ENCODE measurements at regions not wholly inside any gene's neighbourhood (a gene's known extent, or its start where the extent isn't known, plus 50 kb on each side); places are given as distances from the start of the nearest gene placed in this dataset.
A peak's percentile ranks its signal among the peaks of the same experiment; 100 is the strongest.

- ChIA-PET CTCF (interaction anchor here (0.9 to 1.4 kb wide), 3 partner anchors 14 to 115 kb away, joined by 3 to 4 read pairs (median 3); no protein-coding TSS in a partner anchor), POLR2A (interaction anchor here (1.0 to 1.3 kb wide), 2 partner anchors 14 to 52 kb away, joined by 3 read pairs; no protein-coding TSS in a partner anchor)
- H3K9me3 Mint-ChIP-seq = no peaks in the 10 kb centered on the region
- peaks cover 22% of the 10 kb centered on the region for H3K4me1 Mint-ChIP-seq (ENCODE audit: low read depth)
- no peak overlapping the region for H3K4me3 Mint-ChIP-seq
- no peaks in the 10 kb centered on the region for H3K36me3 Mint-ChIP-seq
- DNase-seq = no peak
- H3K27me3 Mint-ChIP-seq = peaks cover 13% of the 10 kb centered on the region
- intact Hi-C loops (cut with micrococcal nuclease) = loop anchor here (1.0 to 5.0 kb wide), 2 partner anchors 14 to 101 kb away; no protein-coding TSS in a partner anchor
- H3K27ac Mint-ChIP-seq = no peak overlapping the region
Observed at GRCh38 chr6:16851758-16852157, 90.5 kb upstream of the ATXN1 start.

GRCh38 chr6:16851044-16851540 lies 89.8 kb upstream of the ATXN1 start:
- no peak for DNase-seq
- ChIA-PET POLR2A (interaction anchor here (1.0 kb wide), 1 partner anchor 14 kb away, joined by 3 read pairs; no protein-coding TSS in a partner anchor), CTCF (no interaction called here)
- intact Hi-C loops (cut with micrococcal nuclease) = loop anchor here (1.0 to 5.0 kb wide), 2 partner anchors 14 to 101 kb away; no protein-coding TSS in a partner anchor
- Mint-ChIP-seq H3K27ac (no peak overlapping the region), H3K4me1 (ENCODE audit: low read depth) (peaks cover 22% of the 10 kb centered on the region), H3K9me3 (no peaks in the 10 kb centered on the region), H3K4me3 (no peak overlapping the region), H3K27me3 (peaks cover 13% of the 10 kb centered on the region), H3K36me3 (no peaks in the 10 kb centered on the region)

GRCh38 chr6:16850681-16851026 lies 89.4 kb upstream of the ATXN1 start:
- no peak for DNase-seq
- Mint-ChIP-seq H3K4me3 (no peak overlapping the region), H3K9me3 (no peaks in the 10 kb centered on the region), H3K4me1 (ENCODE audit: low read depth) (peaks cover 22% of the 10 kb centered on the region), H3K36me3 (no peaks in the 10 kb centered on the region), H3K27me3 (peaks cover 13% of the 10 kb centered on the region), H3K27ac (no peak overlapping the region)
- intact Hi-C loops (cut with micrococcal nuclease) = loop anchor here (1.0 to 5.0 kb wide), 2 partner anchors 13 to 102 kb away; no protein-coding TSS in a partner anchor
- POLR2A ChIA-PET = no interaction called here
- CTCF ChIA-PET = no interaction called here

GRCh38 chr6:16849988-16850680 lies 88.9 kb upstream of the ATXN1 start:
- H3K36me3 Mint-ChIP-seq = no peaks in the 10 kb centered on the region
- DNase-seq = no peak
- H3K27ac Mint-ChIP-seq = no peak overlapping the region
- H3K4me1 Mint-ChIP-seq (ENCODE audit: low read depth) = peaks cover 22% of the 10 kb centered on the region
- H3K27me3 Mint-ChIP-seq = peaks cover 13% of the 10 kb centered on the region
- H3K9me3 Mint-ChIP-seq = no peaks in the 10 kb centered on the region
- POLR2A ChIA-PET = no interaction called here
- CTCF ChIA-PET = no interaction called here
- H3K4me3 Mint-ChIP-seq = no peak overlapping the region
- intact Hi-C loops (cut with micrococcal nuclease) = loop anchor here (5.0 kb wide), 1 partner anchor 102 kb away; no protein-coding TSS in a partner anchor

GRCh38 chr6:16849280-16849987 lies 88.2 kb upstream of the ATXN1 start:
- ChIA-PET POLR2A (no interaction called here), CTCF (no interaction called here)
- intact Hi-C loops (cut with micrococcal nuclease) = no loop called here
- H3K27ac Mint-ChIP-seq = no peak overlapping the region
- H3K4me3 Mint-ChIP-seq = no peak overlapping the region
- no peaks in the 10 kb centered on the region for H3K36me3 Mint-ChIP-seq
- peaks cover 22% of the 10 kb centered on the region for H3K4me1 Mint-ChIP-seq (ENCODE audit: low read depth)
- H3K9me3 Mint-ChIP-seq = no peaks in the 10 kb centered on the region
- no peak for DNase-seq
- peaks cover 14% of the 10 kb centered on the region for H3K27me3 Mint-ChIP-seq

- Mint-ChIP-seq H3K9me3 (no peaks in the 10 kb centered on the region), H3K4me3 (no peak overlapping the region), H3K4me1 (ENCODE audit: low read depth) (peaks cover 16% of the 10 kb centered on the region), H3K27me3 (peaks cover 17% of the 10 kb centered on the region), H3K27ac (no peak overlapping the region), H3K36me3 (no peaks in the 10 kb centered on the region)
- ChIA-PET CTCF (interaction anchor here (1.2 kb wide), 1 partner anchor 119 kb away, joined by 3 read pairs; no protein-coding TSS in a partner anchor), POLR2A (no interaction called here)
- intact Hi-C loops (cut with micrococcal nuclease) = no loop called here
- DNase-seq = no peak
Observed at GRCh38 chr6:16846399-16846778, 85.1 kb upstream of the ATXN1 start.

- no peaks in the 10 kb centered on the region for H3K9me3 Mint-ChIP-seq
- intact Hi-C loops (cut with micrococcal nuclease) = no loop called here
- H3K36me3 Mint-ChIP-seq = no peaks in the 10 kb centered on the region
- H3K27ac Mint-ChIP-seq = no peak overlapping the region
- peaks cover 11% of the 10 kb centered on the region for H3K27me3 Mint-ChIP-seq
- ChIA-PET CTCF (no interaction called here), POLR2A (no interaction called here)
- no peak overlapping the region for H3K4me3 Mint-ChIP-seq
- H3K4me1 Mint-ChIP-seq (ENCODE audit: low read depth) = peaks cover 13% of the 10 kb centered on the region
- DNase-seq = no peak
Observed at GRCh38 chr6:16844183-16844582, 82.9 kb upstream of the ATXN1 start.

- no peaks in the 10 kb centered on the region for H3K36me3 Mint-ChIP-seq
- CTCF ChIA-PET = no interaction called here
- DNase-seq = no peak
- no peak overlapping the region for H3K4me3 Mint-ChIP-seq
- intact Hi-C loops (cut with micrococcal nuclease) = no loop called here
- peaks cover 8% of the 10 kb centered on the region for H3K27me3 Mint-ChIP-seq
- H3K4me1 Mint-ChIP-seq (ENCODE audit: low read depth) = peaks cover 17% of the 10 kb centered on the region
- POLR2A ChIA-PET = no interaction called here
- no peak overlapping the region for H3K27ac Mint-ChIP-seq
- H3K9me3 Mint-ChIP-seq = no peaks in the 10 kb centered on the region
Observed at GRCh38 chr6:16842676-16843075, 81.4 kb upstream of the ATXN1 start.

GRCh38 chr6:16841241-16841640 lies 80.0 kb upstream of the ATXN1 start:
- no peak overlapping the region for H3K27ac Mint-ChIP-seq
- ChIA-PET CTCF (no interaction called here), POLR2A (no interaction called here)
- H3K36me3 Mint-ChIP-seq = no peaks in the 10 kb centered on the region
- no peak overlapping the region for H3K4me3 Mint-ChIP-seq
- H3K4me1 Mint-ChIP-seq (ENCODE audit: low read depth) = peaks cover 31% of the 10 kb centered on the region
- H3K27me3 Mint-ChIP-seq = peaks cover 8% of the 10 kb centered on the region
- no peak for DNase-seq
- intact Hi-C loops (cut with micrococcal nuclease) = no loop called here
- no peaks in the 10 kb centered on the region for H3K9me3 Mint-ChIP-seq

- Mint-ChIP-seq H3K4me3 (no peak overlapping the region), H3K27me3 (peaks cover 8% of the 10 kb centered on the region), H3K4me1 (ENCODE audit: low read depth) (peaks cover 36% of the 10 kb centered on the region), H3K9me3 (no peaks in the 10 kb centered on the region), H3K36me3 (no peaks in the 10 kb centered on the region), H3K27ac (no peak overlapping the region)
- ChIA-PET CTCF (no interaction called here), POLR2A (no interaction called here)
- DNase-seq = no peak
- intact Hi-C loops (cut with micrococcal nuclease) = no loop called here
Observed at GRCh38 chr6:16840725-16841124, 79.5 kb upstream of the ATXN1 start.

- Mint-ChIP-seq H3K4me1 (ENCODE audit: low read depth) (peaks cover 37% of the 10 kb centered on the region), H3K9me3 (no peaks in the 10 kb centered on the region), H3K36me3 (no peaks in the 10 kb centered on the region), H3K4me3 (no peak overlapping the region), H3K27me3 (peaks cover 8% of the 10 kb centered on the region), H3K27ac (no peak overlapping the region)
- DNase-seq = peak; percentile 36
- POLR2A ChIA-PET = no interaction called here
- CTCF ChIA-PET = no interaction called here
- intact Hi-C loops (cut with micrococcal nuclease) = no loop called here
Observed at GRCh38 chr6:16840291-16840690, 79.0 kb upstream of the ATXN1 start.

- no peak overlapping the region for H3K27ac Mint-ChIP-seq
- H3K4me1 Mint-ChIP-seq (ENCODE audit: low read depth) = peaks cover 38% of the 10 kb centered on the region
- intact Hi-C loops (cut with micrococcal nuclease) = loop anchor here (5.0 kb wide), 1 partner anchor 517 kb away; no protein-coding TSS in a partner anchor
- ChIA-PET POLR2A (no interaction called here), CTCF (no interaction called here)
- H3K27me3 Mint-ChIP-seq = peaks cover 8% of the 10 kb centered on the region
- DNase-seq = no peak
- no peaks in the 10 kb centered on the region for H3K9me3 Mint-ChIP-seq
- H3K4me3 Mint-ChIP-seq = no peak overlapping the region
- no peaks in the 10 kb centered on the region for H3K36me3 Mint-ChIP-seq
Observed at GRCh38 chr6:16839631-16840179, 78.4 kb upstream of the ATXN1 start.

Measured in activated CD4-positive, alpha-beta memory T cell treated with anti-CD3 and anti-CD28 coated beads for 36 hours (primary cell).